CD4-positive, alpha-beta T cell (primary cell): ENCODE measurements at regions not wholly inside any gene's neighbourhood (a gene's known extent, or its start where the extent isn't known, plus 50 kb on each side); places are given as distances from the start of the nearest gene placed in this dataset.

ENCODE experiments used
- ATAC-seq: fragments of 200-7000 bp; cut with Tn5 transposase; one replicate; pipeline ENCODE4 v1.10.0; 2022; ENCODE audit warnings: mild to moderate bottlenecking; ENCODE audit not compliant: poor library complexity
- CTCF ChIA-PET: fragments of 350-600 bp; sonication (Branson Sonifier 250); formaldehyde crosslinking; loops from one replicate; lab custom pipeline; 2021; ENCODE audit warnings: antibody characterized with exemption, inconsistent platforms; lab: Charles Lee
- POLR2A ChIA-PET: fragments of 350-600 bp; sonication (Branson Sonifier 250); formaldehyde crosslinking; loops from one replicate; lab custom pipeline; 2021; ENCODE audit warnings: antibody characterized with exemption, inconsistent platforms; lab: Charles Lee
- DNase-seq, 14 experiments: peaks; one replicate each; pipeline ENCODE4 v3.0.0-alpha.2; 2013 to 2020; ENCODE audit warnings: mixed read lengths in 2 of 14
- H3K27ac ChIP-seq, 2 donors: one replicate each; pipeline versions ENCODE4 v1.5.1 to v1.7.0; 2013; ENCODE audit warnings: low read length in 2 of 2, low read depth in 1 of 2, mild to moderate bottlenecking in 1 of 2
- H3K27me3 ChIP-seq, 2 experiments: 1 replicate in 1 of 2; 2 replicates in 1 of 2; pipeline versions ENCODE4 v1.6.1 to v1.7.0; 2013; ENCODE audit warnings: low read length in 2 of 2, control low read depth in 1 of 2, mild to moderate bottlenecking in 1 of 2, moderate library complexity in 1 of 2; ENCODE audit not compliant: insufficient read depth in 2 of 2, control insufficient read depth in 1 of 2
- H3K36me3 ChIP-seq: one replicate; pipeline ENCODE4 v1.6.1; 2013; ENCODE audit warnings: low read length, control low read depth; ENCODE audit not compliant: insufficient read depth
- H3K4me1 ChIP-seq: one replicate; pipeline ENCODE4 v1.6.1; 2013; ENCODE audit warnings: low read length, control low read depth; ENCODE audit not compliant: insufficient read depth
- H3K4me3 ChIP-seq: one replicate; pipeline ENCODE4 v1.5.1; 2013; ENCODE audit warnings: mild to moderate bottlenecking, low read length, moderate library complexity
- H3K9me3 ChIP-seq, 2 experiments: 1 replicate in 1 of 2; 2 replicates in 1 of 2; pipeline versions ENCODE4 v1.6.1 to v1.7.0; 2013; ENCODE audit warnings: low read length in 2 of 2, mild to moderate bottlenecking in 2 of 2, control low read depth in 1 of 2, moderate library complexity in 1 of 2; ENCODE audit not compliant: control insufficient read depth in 1 of 2, insufficient read depth in 1 of 2
- H3K27ac Mint-ChIP-seq: one replicate; pipeline ENCODE4 v1.8.0; 2020; ENCODE audit warnings: mixed read lengths
- H3K27me3 Mint-ChIP-seq: one replicate; pipeline ENCODE4 v1.8.0; 2021; ENCODE audit warnings: mixed read lengths
- H3K36me3 Mint-ChIP-seq: one replicate; pipeline ENCODE4 v1.8.0; 2021; ENCODE audit warnings: low read depth, mixed read lengths
- H3K4me1 Mint-ChIP-seq: one replicate; pipeline ENCODE4 v1.8.0; 2021; ENCODE audit warnings: low read depth, mixed read lengths
- H3K4me3 Mint-ChIP-seq: one replicate; pipeline ENCODE4 v1.8.0; 2020; ENCODE audit warnings: mild to moderate bottlenecking, mixed read lengths
- H3K9me3 Mint-ChIP-seq: one replicate; pipeline ENCODE4 v1.8.0; 2020; ENCODE audit warnings: mixed read lengths
- CTCF ChIP-seq: fragments of 200-600 bp; IDR thresholded peaks from one replicate; pipeline ENCODE4 v1.8.0; 2022; ENCODE audit warnings: antibody characterized with exemption, mild to moderate bottlenecking
- intact Hi-C, 2 experiments: fragments of 100-400 bp; cut with DNase I in 1 of 2; cut with micrococcal nuclease in 1 of 2; formaldehyde crosslinking; loops; one replicate each; pipeline versions ENCODE4 v1.15.1 to v1.9.0; 2023 to 2025; cut with DNase I, micrococcal nuclease

GRCh38 chr5:165134155-165134554 is 1628.7 kb downstream of the MAT2B start:
- H3K27ac Mint-ChIP-seq, result no peak overlapping the region
- POLR2A ChIA-PET, result no interaction called here

GRCh38 chr5:165135565-165135964 is 1630.1 kb downstream of the MAT2B start:
- Mint-ChIP-seq H3K4me1 (no peaks in the 10 kb centered on the region), H3K36me3 (no peaks in the 10 kb centered on the region), H3K27ac (no peak overlapping the region), H3K27me3 (no peaks in the 10 kb centered on the region), H3K4me3 (no peak overlapping the region), H3K9me3 (peaks cover 8% of the 10 kb centered on the region)
- H3K27ac ChIP-seq, result no peak overlapping the region
- intact Hi-C loops, result no loop called here
- no peak overlapping the region for H3K4me3 ChIP-seq
- CTCF ChIA-PET, result no interaction called here
- H3K27me3 ChIP-seq, result no peaks in the 10 kb centered on the region
- H3K4me1 ChIP-seq, result no peaks in the 10 kb centered on the region
- no peak for DNase-seq
- TF ChIP-seq CTCF, result no peak
- H3K36me3 ChIP-seq, result no peaks in the 10 kb centered on the region
- H3K9me3 ChIP-seq, result no peaks in the 10 kb centered on the region
- ATAC-seq, result no peak
- POLR2A ChIA-PET, result no interaction called here

More at GRCh38 chr5:165134155-165134554, 1628.7 kb downstream of the MAT2B start:
- Histone ChIP-seq H3K27ac (no peak overlapping the region), H3K4me3 (no peak overlapping the region), H3K27me3 (no peaks in the 10 kb centered on the region), H3K4me1 (no peaks in the 10 kb centered on the region), H3K36me3 (no peaks in the 10 kb centered on the region), H3K9me3 (peaks cover 0 to 6% of the 10 kb centered on the region in 2 experiments)
- H3K4me1 Mint-ChIP-seq, result no peaks in the 10 kb centered on the region
- H3K27me3 Mint-ChIP-seq, result no peaks in the 10 kb centered on the region
- intact Hi-C loops, result no loop called here
- DNase-seq (no peak), ATAC-seq (no peak)
- no peak overlapping the region for H3K4me3 Mint-ChIP-seq
- CTCF ChIA-PET, result no interaction called here
- peaks cover 8% of the 10 kb centered on the region for H3K9me3 Mint-ChIP-seq
- no peaks in the 10 kb centered on the region for H3K36me3 Mint-ChIP-seq
- no peak for TF ChIP-seq CTCF

- CTCF ChIA-PET, result no interaction called here
- intact Hi-C loops, result no loop called here
Observed at GRCh38 chr5:165137701-165138100, 1632.3 kb downstream of the MAT2B start.

More at GRCh38 chr5:165137701-165138100, 1632.3 kb downstream of the MAT2B start:
- Histone ChIP-seq H3K36me3 (no peaks in the 10 kb centered on the region), H3K4me1 (no peaks in the 10 kb centered on the region), H3K27ac (no peak overlapping the region), H3K9me3 (no peaks in the 10 kb centered on the region), H3K27me3 (no peaks in the 10 kb centered on the region), H3K4me3 (no peak overlapping the region)
- Mint-ChIP-seq H3K4me3 (no peak overlapping the region), H3K4me1 (no peaks in the 10 kb centered on the region), H3K36me3 (no peaks in the 10 kb centered on the region), H3K27ac (no peak overlapping the region), H3K27me3 (no peaks in the 10 kb centered on the region), H3K9me3 (peaks cover 8% of the 10 kb centered on the region)
- no peak for TF ChIP-seq CTCF
- ATAC-seq (no peak), DNase-seq (no peak)
- POLR2A ChIA-PET, result no interaction called here
